Heart left ventricle (tissue), 16 donors: ENCODE measurements at regions not wholly inside any gene's neighbourhood (a gene's known extent, or its start where the extent isn't known, plus 50 kb on each side); places are given as distances from the start of the nearest gene placed in this dataset.

Experiments used
- ATAC-seq, 4 donors: fragments of 200-7000 bp; cut with Tn5 transposase; one replicate each; pipeline ENCODE4 v1.9.1; 2020 to 2022; ENCODE audit warnings: moderate library complexity in 4 of 4, mild to moderate bottlenecking in 3 of 4, moderate number of reproducible peaks in 1 of 4
- DNase-seq, 5 donors: peaks; one replicate each; pipeline ENCODE4 v3.0.0-alpha.2; 2020
- H3K27ac ChIP-seq, 12 donors: fragments of 200-600 bp; sonication (generic) in 4 of 12; one replicate each; pipeline versions ENCODE4 v1.5.0 to v1.8.0; 2016 to 2022; ENCODE audit warnings: mild to moderate bottlenecking in 2 of 12
- H3K27me3 ChIP-seq, 9 donors: fragments of 200-600 bp; sonication (generic) in 2 of 9; one replicate each; pipeline versions ENCODE4 v1.5.1 to v1.8.0; 2016 to 2022; ENCODE audit warnings: mild to moderate bottlenecking in 3 of 9
- H3K36me3 ChIP-seq, 9 donors: fragments of 200-600 bp; sonication (generic) in 2 of 9; one replicate each; pipeline versions ENCODE4 v1.5.0 to v1.8.0; 2018 to 2022; ENCODE audit warnings: mild to moderate bottlenecking in 2 of 9
- H3K4me1 ChIP-seq, 12 donors: fragments of 200-600 bp; sonication (generic) in 4 of 12; one replicate each; pipeline versions ENCODE4 v1.5.0 to v1.8.0; 2016 to 2022; ENCODE audit warnings: mild to moderate bottlenecking in 3 of 12
- H3K4me3 ChIP-seq, 12 donors: fragments of 200-600 bp; sonication (generic) in 4 of 12; one replicate each; pipeline versions ENCODE4 v1.5.0 to v1.8.0; 2017 to 2022; ENCODE audit warnings: mild to moderate bottlenecking in 9 of 12, moderate library complexity in 4 of 12
- H3K9me3 ChIP-seq, 12 donors: fragments of 200-600 bp; sonication (generic) in 4 of 12; one replicate each; pipeline versions ENCODE4 v1.5.0 to v1.8.0; 2016 to 2022; ENCODE audit warnings: mild to moderate bottlenecking in 1 of 12
- CTCF ChIP-seq, 12 donors: fragments of 200-600 bp; sonication (generic) in 4 of 12; IDR thresholded peaks; one replicate each; pipeline versions ENCODE4 v1.5.0 to v1.8.0; 2018 to 2022; ENCODE audit warnings: antibody characterized with exemption in 12 of 12, mild to moderate bottlenecking in 5 of 12
- POLR2A ChIP-seq, 2 donors: fragments of 450-650 bp; IDR thresholded peaks; one replicate each; pipeline ENCODE4 v1.6.1; 2017; ENCODE audit warnings: antibody characterized with exemption in 2 of 2, mild to moderate bottlenecking in 2 of 2, moderate library complexity in 2 of 2
- WGBS, 4 donors: extraction: QIAGEN DNeasy Blood & Tissue Kit in 2 of 4; methylation state at CpG; one replicate each; pipeline versions ENCODE4 v1.1.5 to v1.1.7; 2013 to 2018; 5-methylcytosine and 5-hydroxymethylcytosine counted together
- intact Hi-C, 10 donors: fragments of 100-400 bp; cut with DNase I; formaldehyde crosslinking; loops; one replicate each; pipeline versions ENCODE4 v1.11.1 to v1.14.2; 2022
- donor health status: ischemic (EF 13 %, LVEDD 7.1; RV severe dilation, severe dysfunction).
- donor health status: healthy with polysubstance abuse.
- donor health status: DM: no; HTN: yes; CAD: no.
- donor health status: DM: no; HTN: no; CAD: no.
- donor health status: ischemic (EF 25% LVEDD 6.9; RV normal size, moderate dysfunction).
- donor health status: ischemic (EF 25% LVEDD 5.7; RV mildly dilated, moderate dysfunction).
- donor health status: healthy.
- donor health status: DM: yes; HTN: yes; CAD: no.
- donor health status: ischemic (EF 35%, LVEDD 5.7; RV mildly dilated, moderate dysfunction).
- donor health status: nonischemic (EF 11% LVEDD 7.7; RV severe dilation, severe dysfunction).
- donor health status: DM: yes; HTN: yes; CAD: no.
- donor health status: PGD.
- donor health status: ischemic (EF 29% LVEDD 5.4; RV normal size, mild dysfunction).
- donor health status: nonischemic (EF 23%, LVEDD 6.1; RV moderate dilation, normal function).

GRCh38 chr11:36719358-36720107 is 121.5 kb upstream of the RAG2 start:
- no peak for DNase-seq
- 67 to 78% (median 68%) methylated on average over 8 of the region's 8 CpGs for WGBS, 4 donors
- peaks cover 0 to 5% (median 0%) of the 10 kb centered on the region in 12 donors for H3K4me1 ChIP-seq
- ATAC-seq = no peak
- peaks cover 0 to 5% (median 0%) of the 10 kb centered on the region in 9 donors for H3K27me3 ChIP-seq
- no peak overlapping the region for H3K27ac ChIP-seq
- no peak overlapping the region for H3K4me3 ChIP-seq
- no peak for TF ChIP-seq CTCF (IDR thresholded peaks at IDR 0.05)
- TF ChIP-seq POLR2A (IDR thresholded peaks at IDR 0.05) = no peak
- intact Hi-C loops = no loop called here
- H3K36me3 ChIP-seq = no peaks in the 10 kb centered on the region
- H3K9me3 ChIP-seq = no peaks in the 10 kb centered on the region

GRCh38 chr11:36718451-36718850 is 120.4 kb upstream of the RAG2 start:
- DNase-seq (no peak), ATAC-seq (no peak)
- intact Hi-C loops = no loop called here
- Histone ChIP-seq H3K27ac (no peak overlapping the region), H3K9me3 (no peaks in the 10 kb centered on the region), H3K4me3 (no peak overlapping the region), H3K36me3 (no peaks in the 10 kb centered on the region), H3K4me1 (peaks cover 0 to 4% (median 0%) of the 10 kb centered on the region in 12 donors), H3K27me3 (peaks cover 0 to 5% (median 0%) of the 10 kb centered on the region in 9 donors)
- no peak for TF ChIP-seq POLR2A (IDR thresholded peaks at IDR 0.05)
- no peak for TF ChIP-seq CTCF (IDR thresholded peaks at IDR 0.05)
- 31 to 46% (median 41%) methylated on average over 1 of the region's 1 CpG for WGBS, 4 donors

GRCh38 chr11:36713715-36714114 is 115.7 kb upstream of the RAG2 start:
- H3K4me3 ChIP-seq = no peak overlapping the region
- DNase-seq (peak in 1 of 5 donors; percentile 28), ATAC-seq (peak; percentile 54 to 81 (median 68))
- no peaks in the 10 kb centered on the region for H3K9me3 ChIP-seq
- TF ChIP-seq CTCF (IDR thresholded peaks at IDR 0.05) (no peak), POLR2A (IDR thresholded peaks at IDR 0.05) (no peak)
- H3K27ac ChIP-seq = no peak overlapping the region
- H3K4me1 ChIP-seq = peaks cover 0 to 4% (median 0%) of the 10 kb centered on the region in 12 donors
- H3K27me3 ChIP-seq = peaks cover 0 to 6% (median 0%) of the 10 kb centered on the region in 9 donors
- H3K36me3 ChIP-seq = no peaks in the 10 kb centered on the region
- 56 to 72% (median 63%) methylated on average over 2 of the region's 2 CpGs for WGBS, 4 donors
- intact Hi-C loops = no loop called here

- Histone ChIP-seq H3K4me3 (no peak overlapping the region), H3K4me1 (peaks cover 0 to 4% (median 0%) of the 10 kb centered on the region in 12 donors), H3K9me3 (no peaks in the 10 kb centered on the region), H3K27ac (no peak overlapping the region), H3K27me3 (peaks cover 0 to 6% (median 0%) of the 10 kb centered on the region in 9 donors), H3K36me3 (no peaks in the 10 kb centered on the region)
- WGBS, 4 donors = 70 to 81% (median 75%) methylated on average over 3 of the region's 3 CpGs
- no peak for DNase-seq
- no peak for TF ChIP-seq POLR2A (IDR thresholded peaks at IDR 0.05)
- no peak for TF ChIP-seq CTCF (IDR thresholded peaks at IDR 0.05)
- intact Hi-C loops = no loop called here
- ATAC-seq = no peak
These were observed 113.2 kb upstream of the RAG2 start for GRCh38 chr11:36711104-36711825.
